ENCODE measurements at regions not wholly inside any gene's neighbourhood (a gene's known extent, or its start where the extent isn't known, plus 50 kb on each side); places are given as distances from the start of the nearest gene placed in this dataset.

DNA sequence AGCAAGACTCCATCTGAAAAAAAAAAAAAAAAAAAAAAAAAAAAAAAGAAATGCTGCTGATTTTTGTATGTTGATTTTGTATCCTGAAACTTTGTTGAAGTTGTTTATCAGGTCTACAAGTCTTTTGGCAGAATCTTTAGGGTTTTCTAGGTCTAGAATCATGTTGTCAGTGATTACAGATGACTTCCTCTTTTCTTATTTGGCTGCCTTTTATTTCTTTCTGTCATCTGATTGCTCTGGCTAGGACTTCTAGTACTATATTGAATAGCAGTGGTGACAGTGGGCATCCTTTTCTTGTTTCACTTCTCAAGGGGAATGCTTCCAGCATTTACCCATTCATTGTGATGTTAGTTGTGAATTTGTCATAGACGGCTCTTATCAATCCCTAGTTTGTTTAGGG lies 334.4 kb downstream of the SPRY1 start:
- TF ChIP-seq, protein P1, sequence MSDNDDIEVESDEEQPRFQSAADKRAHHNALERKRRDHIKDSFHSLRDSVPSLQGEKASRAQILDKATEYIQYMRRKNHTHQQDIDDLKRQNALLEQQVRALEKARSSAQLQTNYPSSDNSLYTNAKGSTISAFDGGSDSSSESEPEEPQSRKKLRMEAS (IDR thresholded peaks at IDR 0.05; ENCODE audit: low read depth) = no peak
- TF ChIP-seq SMC3 (IDR thresholded peaks at IDR 0.05; ENCODE audit: low read depth, low read length) (no peak), EP300 (IDR thresholded peaks at IDR 0.05; ENCODE audit: borderline replicate concordance in 1 of 2, low read depth in 1 of 2, low read length in 1 of 2) (no peak), POLR2AphosphoS5 (IDR thresholded peaks at IDR 0.05; ENCODE audit: low read depth, low read length) (no peak), TAF1 (IDR thresholded peaks at IDR 0.05; ENCODE audit: borderline replicate concordance, low read depth, low read length) (no peak), YY1 (IDR thresholded peaks at IDR 0.05; ENCODE audit: low read depth) (no peak), RFX5 (IDR thresholded peaks at IDR 0.05; ENCODE audit: low read length) (no peak), CHD2 (IDR thresholded peaks at IDR 0.05; ENCODE audit: low read length, partially characterized antibody) (no peak)
- TF ChIP-seq, protein P2, sequence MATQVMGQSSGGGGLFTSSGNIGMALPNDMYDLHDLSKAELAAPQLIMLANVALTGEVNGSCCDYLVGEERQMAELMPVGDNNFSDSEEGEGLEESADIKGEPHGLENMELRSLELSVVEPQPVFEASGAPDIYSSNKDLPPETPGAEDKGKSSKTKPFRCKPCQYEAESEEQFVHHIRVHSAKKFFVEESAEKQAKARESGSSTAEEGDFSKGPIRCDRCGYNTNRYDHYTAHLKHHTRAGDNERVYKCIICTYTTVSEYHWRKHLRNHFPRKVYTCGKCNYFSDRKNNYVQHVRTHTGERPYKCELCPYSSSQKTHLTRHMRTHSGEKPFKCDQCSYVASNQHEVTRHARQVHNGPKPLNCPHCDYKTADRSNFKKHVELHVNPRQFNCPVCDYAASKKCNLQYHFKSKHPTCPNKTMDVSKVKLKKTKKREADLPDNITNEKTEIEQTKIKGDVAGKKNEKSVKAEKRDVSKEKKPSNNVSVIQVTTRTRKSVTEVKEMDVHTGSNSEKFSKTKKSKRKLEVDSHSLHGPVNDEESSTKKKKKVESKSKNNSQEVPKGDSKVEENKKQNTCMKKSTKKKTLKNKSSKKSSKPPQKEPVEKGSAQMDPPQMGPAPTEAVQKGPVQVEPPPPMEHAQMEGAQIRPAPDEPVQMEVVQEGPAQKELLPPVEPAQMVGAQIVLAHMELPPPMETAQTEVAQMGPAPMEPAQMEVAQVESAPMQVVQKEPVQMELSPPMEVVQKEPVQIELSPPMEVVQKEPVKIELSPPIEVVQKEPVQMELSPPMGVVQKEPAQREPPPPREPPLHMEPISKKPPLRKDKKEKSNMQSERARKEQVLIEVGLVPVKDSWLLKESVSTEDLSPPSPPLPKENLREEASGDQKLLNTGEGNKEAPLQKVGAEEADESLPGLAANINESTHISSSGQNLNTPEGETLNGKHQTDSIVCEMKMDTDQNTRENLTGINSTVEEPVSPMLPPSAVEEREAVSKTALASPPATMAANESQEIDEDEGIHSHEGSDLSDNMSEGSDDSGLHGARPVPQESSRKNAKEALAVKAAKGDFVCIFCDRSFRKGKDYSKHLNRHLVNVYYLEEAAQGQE (IDR thresholded peaks at IDR 0.05; ENCODE audit: low read depth, low read length) = no peak
- TF ChIP-seq, protein P3, sequence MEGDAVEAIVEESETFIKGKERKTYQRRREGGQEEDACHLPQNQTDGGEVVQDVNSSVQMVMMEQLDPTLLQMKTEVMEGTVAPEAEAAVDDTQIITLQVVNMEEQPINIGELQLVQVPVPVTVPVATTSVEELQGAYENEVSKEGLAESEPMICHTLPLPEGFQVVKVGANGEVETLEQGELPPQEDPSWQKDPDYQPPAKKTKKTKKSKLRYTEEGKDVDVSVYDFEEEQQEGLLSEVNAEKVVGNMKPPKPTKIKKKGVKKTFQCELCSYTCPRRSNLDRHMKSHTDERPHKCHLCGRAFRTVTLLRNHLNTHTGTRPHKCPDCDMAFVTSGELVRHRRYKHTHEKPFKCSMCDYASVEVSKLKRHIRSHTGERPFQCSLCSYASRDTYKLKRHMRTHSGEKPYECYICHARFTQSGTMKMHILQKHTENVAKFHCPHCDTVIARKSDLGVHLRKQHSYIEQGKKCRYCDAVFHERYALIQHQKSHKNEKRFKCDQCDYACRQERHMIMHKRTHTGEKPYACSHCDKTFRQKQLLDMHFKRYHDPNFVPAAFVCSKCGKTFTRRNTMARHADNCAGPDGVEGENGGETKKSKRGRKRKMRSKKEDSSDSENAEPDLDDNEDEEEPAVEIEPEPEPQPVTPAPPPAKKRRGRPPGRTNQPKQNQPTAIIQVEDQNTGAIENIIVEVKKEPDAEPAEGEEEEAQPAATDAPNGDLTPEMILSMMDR (IDR thresholded peaks at IDR 0.05) = no peak

Data from SK-N-SH (cell line).